ENCODE measurements at regions not wholly inside any gene's neighbourhood (a gene's known extent, or its start where the extent isn't known, plus 50 kb on each side); places are given as distances from the start of the nearest gene placed in this dataset.

- Mint-ChIP-seq H3K36me3 (ENCODE audit: low read depth) (no peaks in the 10 kb centered on the region), H3K27me3 (ENCODE audit: low read depth) (peaks cover 4% of the 10 kb centered on the region), H3K9me3 (no peaks in the 10 kb centered on the region), H3K27ac (no peak overlapping the region), H3K4me1 (no peaks in the 10 kb centered on the region), H3K4me3 (no peak overlapping the region)
- no peak for TF ChIP-seq CTCF (IDR thresholded peaks at IDR 0.05; ENCODE audit: unreplicated experiment in 3 of 3)
These were observed 91.3 kb upstream of the PRKG1 start for GRCh38 chr10:50982989-50983388.

- Mint-ChIP-seq H3K4me3 (no peak overlapping the region), H3K4me1 (peaks cover 10% of the 10 kb centered on the region), H3K27me3 (ENCODE audit: low read depth) (peaks cover 9% of the 10 kb centered on the region), H3K36me3 (ENCODE audit: low read depth) (no peaks in the 10 kb centered on the region), H3K9me3 (no peaks in the 10 kb centered on the region), H3K27ac (no peak overlapping the region)
- TF ChIP-seq CTCF (IDR thresholded peaks at IDR 0.05; ENCODE audit: unreplicated experiment in 3 of 3) = no peak
These were observed 86.4 kb upstream of the PRKG1 start for GRCh38 chr10:50987934-50988333.

DNA sequence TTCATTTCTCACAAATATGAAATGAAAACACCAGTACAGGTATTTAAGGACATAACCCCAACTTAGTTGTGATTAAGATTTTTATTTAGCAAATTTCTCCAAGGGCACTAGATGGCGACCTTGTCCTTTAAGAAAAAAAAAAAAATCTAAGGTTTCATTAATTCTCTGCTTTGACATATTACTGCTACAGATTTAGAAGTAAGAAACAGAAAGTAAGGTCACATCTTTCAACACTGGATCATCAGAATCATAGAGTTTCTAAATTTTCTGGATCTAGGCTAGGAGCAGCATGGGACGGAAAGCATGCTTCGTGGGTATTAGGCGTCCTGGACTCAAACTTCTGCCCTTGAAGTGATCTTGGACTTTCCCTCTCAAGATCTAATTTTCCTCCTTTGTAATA is 85.5 kb upstream of the PRKG1 start:
- Mint-ChIP-seq H3K36me3 (ENCODE audit: low read depth) (no peaks in the 10 kb centered on the region), H3K9me3 (no peaks in the 10 kb centered on the region), H3K4me3 (peak overlapping the region; percentile 40 to 75 (median 48)), H3K4me1 (peaks cover 16% of the 10 kb centered on the region), H3K27ac (no peak overlapping the region), H3K27me3 (ENCODE audit: low read depth) (peaks cover 9% of the 10 kb centered on the region)
- TF ChIP-seq CTCF (IDR thresholded peaks at IDR 0.05; ENCODE audit: unreplicated experiment in 3 of 3) = peak; percentile 48 to 65 (median 54)

- Mint-ChIP-seq H3K4me1 (peaks cover 26% of the 10 kb centered on the region), H3K36me3 (ENCODE audit: low read depth) (no peaks in the 10 kb centered on the region), H3K27ac (peak overlapping the region; percentile 1 to 96 (median 89)), H3K9me3 (no peaks in the 10 kb centered on the region), H3K27me3 (ENCODE audit: low read depth) (peaks cover 9% of the 10 kb centered on the region), H3K4me3 (peak overlapping the region; percentile 85 to 99 (median 99))
- no peak for TF ChIP-seq CTCF (IDR thresholded peaks at IDR 0.05; ENCODE audit: unreplicated experiment in 3 of 3)
These were observed 83.5 kb upstream of the PRKG1 start for GRCh38 chr10:50990568-50991455.

DNA sequence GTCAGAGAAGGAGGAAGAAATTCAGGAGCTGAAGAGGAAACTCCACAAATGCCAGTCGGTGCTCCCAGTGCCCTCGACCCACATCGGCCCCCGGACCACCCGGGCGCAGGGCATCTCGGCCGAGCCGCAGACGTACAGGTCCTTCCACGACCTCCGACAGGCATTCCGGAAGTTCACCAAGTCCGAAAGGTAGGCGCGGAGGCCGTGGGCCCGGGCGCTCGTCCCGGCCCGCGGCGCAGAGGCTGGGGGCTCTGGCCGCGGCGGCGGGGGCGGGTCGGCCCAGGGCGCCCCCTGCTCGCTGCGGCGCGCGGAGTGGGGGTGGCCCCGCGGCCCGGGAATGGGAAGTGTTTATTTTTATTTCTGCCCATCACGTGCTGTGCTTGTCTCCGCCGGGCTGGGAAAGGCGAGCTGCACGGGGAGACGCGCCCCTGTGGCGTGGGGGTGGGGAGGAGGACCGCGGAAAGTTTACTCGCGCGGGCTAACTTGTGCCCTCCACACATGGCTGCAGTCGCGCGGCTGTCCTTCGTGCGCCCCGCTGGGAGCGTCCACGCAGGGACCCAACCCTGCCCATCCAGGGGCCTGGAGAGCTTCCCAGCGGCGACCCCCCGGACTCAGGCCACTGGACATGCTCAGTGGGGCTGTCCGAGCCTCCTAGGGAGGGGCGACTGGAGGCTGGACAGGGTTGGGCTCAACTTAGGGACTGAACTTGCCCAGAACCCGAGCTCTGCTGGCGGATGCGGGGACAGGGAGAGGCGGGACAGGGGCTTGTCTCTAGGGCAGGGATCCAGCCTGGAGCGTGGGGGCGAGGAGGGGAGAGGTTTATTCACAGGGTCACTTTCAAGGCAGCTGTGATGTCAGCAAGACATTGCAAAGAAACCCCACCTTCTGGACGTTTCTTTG is 82.6 kb upstream of the PRKG1 start:
- no peak for TF ChIP-seq CTCF (IDR thresholded peaks at IDR 0.05; ENCODE audit: unreplicated experiment in 3 of 3)
- Mint-ChIP-seq H3K9me3 (no peaks in the 10 kb centered on the region), H3K4me3 (peak overlapping the region; percentile 85 to 99 (median 99)), H3K4me1 (peaks cover 30% of the 10 kb centered on the region), H3K27me3 (ENCODE audit: low read depth) (peaks cover 9% of the 10 kb centered on the region), H3K36me3 (ENCODE audit: low read depth) (no peaks in the 10 kb centered on the region), H3K27ac (peak overlapping the region; percentile 82 to 96 (median 89))
